Superior temporal gyrus (tissue), 1 donor: ENCODE measurements at regions not wholly inside any gene's neighbourhood (a gene's known extent, or its start where the extent isn't known, plus 50 kb on each side); places are given as distances from the start of the nearest gene placed in this dataset.

Source experiments
- DNase-seq: peaks from one replicate; pipeline ENCODE4 v3.0.0-alpha.2; 2016; ENCODE audit errors: extremely low spot score

- no peak for DNase-seq
Measured at GRCh38 chr1:175826705-175827104, 83.3 kb upstream of the TNR start.

GRCh38 chr1:175824079-175824478 is 80.7 kb upstream of the TNR start:
- no peak for DNase-seq

- no peak for DNase-seq
Measured at GRCh38 chr1:175823406-175823805, 80.0 kb upstream of the TNR start.

- no peak for DNase-seq
Measured at GRCh38 chr1:175822580-175822979, 79.2 kb upstream of the TNR start.

- DNase-seq: no peak
Measured at GRCh38 chr1:175820456-175821025, 77.1 kb upstream of the TNR start.

GRCh38 chr1:175818929-175819328 is 75.5 kb upstream of the TNR start:
- no peak for DNase-seq

- DNase-seq: no peak
Measured at GRCh38 chr1:175817445-175817844, 74.0 kb upstream of the TNR start.

GRCh38 chr1:175814885-175815284 is 71.5 kb upstream of the TNR start:
- no peak for DNase-seq

- no peak for DNase-seq
Measured at GRCh38 chr1:175812936-175813335, 69.5 kb upstream of the TNR start.

GRCh38 chr1:175810305-175810704 is 66.9 kb upstream of the TNR start:
- no peak for DNase-seq

GRCh38 chr1:175808999-175809398 is 65.6 kb upstream of the TNR start:
- DNase-seq: no peak

- DNase-seq: no peak
Measured at GRCh38 chr1:175808573-175808972, 65.2 kb upstream of the TNR start.

- DNase-seq: peak; percentile 14
Measured at GRCh38 chr1:175804561-175804960, 61.2 kb upstream of the TNR start.

- no peak for DNase-seq
Measured at GRCh38 chr1:175803413-175803812, 60.0 kb upstream of the TNR start.

GRCh38 chr1:175802407-175803123 is 59.2 kb upstream of the TNR start:
- DNase-seq: no peak

GRCh38 chr1:175801979-175802378 is 58.6 kb upstream of the TNR start:
- no peak for DNase-seq

- DNase-seq: no peak
Measured at GRCh38 chr1:175797576-175797975, 54.2 kb upstream of the TNR start.

- no peak for DNase-seq
Measured at GRCh38 chr1:175794586-175794985, 51.2 kb upstream of the TNR start.

- DNase-seq: no peak
Measured at GRCh38 chr1:175793617-175794016, 50.2 kb upstream of the TNR start.
